AG10803 (cell line): ENCODE measurements at regions not wholly inside any gene's neighbourhood (a gene's known extent, or its start where the extent isn't known, plus 50 kb on each side); places are given as distances from the start of the nearest gene placed in this dataset.

Experiments used
- DNase-seq: peaks from one replicate; pipeline ENCODE4 v3.0.0; 2010; ENCODE audit warnings: low read depth
- H3K4me3 ChIP-seq: 2 replicates; pipeline ENCODE4 v1.5.1; 2011; ENCODE audit warnings: mild to moderate bottlenecking, low read length, control low read depth
- CTCF ChIP-seq: conservative IDR thresholded peaks from 2 replicates; pipeline ENCODE4 v1.5.1; 2011; ENCODE audit warnings: mild to moderate bottlenecking, low read length, control low read depth, inconsistent platforms

GRCh38 chr3:31145062-31145461, 250.6 kb upstream of the GADL1 start:
- no peak for TF ChIP-seq CTCF
- H3K4me3 ChIP-seq = no peak overlapping the region
- no peak for DNase-seq

- no peak for TF ChIP-seq CTCF
- no peak for DNase-seq
- H3K4me3 ChIP-seq = no peak overlapping the region
Observed at GRCh38 chr3:31147550-31147949, 253.1 kb upstream of the GADL1 start.

GRCh38 chr3:31157047-31157694, 262.7 kb upstream of the GADL1 start:
- no peak for TF ChIP-seq CTCF
- no peak overlapping the region for H3K4me3 ChIP-seq
- no peak for DNase-seq

- no peak for TF ChIP-seq CTCF
- peak; percentile 87 for DNase-seq
- no peak overlapping the region for H3K4me3 ChIP-seq
Observed at GRCh38 chr3:31157893-31158620, 263.6 kb upstream of the GADL1 start.

- no peak overlapping the region for H3K4me3 ChIP-seq
- no peak for TF ChIP-seq CTCF
- DNase-seq = peak; percentile 64
Observed at GRCh38 chr3:31159331-31160039, 265.0 kb upstream of the GADL1 start.

- H3K4me3 ChIP-seq = no peak overlapping the region
- peak; percentile 29 for DNase-seq
- no peak for TF ChIP-seq CTCF
Observed at GRCh38 chr3:31161889-31162288, 267.4 kb upstream of the GADL1 start.
